SK-N-SH (cell line): ENCODE measurements at regions not wholly inside any gene's neighbourhood (a gene's known extent, or its start where the extent isn't known, plus 50 kb on each side); places are given as distances from the start of the nearest gene placed in this dataset.

Source experiments
- CTCF ChIA-PET: fragments of 300-600, 350-600 bp; formaldehyde crosslinking; extraction: SDS; loops from one replicate; lab custom pipeline; 2021; lab: Yijun Ruan, JAX
- POLR2A ChIA-PET: fragments of 350-600 bp; sonication (Branson Sonifier 250); formaldehyde crosslinking; extraction: SDS; loops from one replicate; lab custom pipeline; 2020; ENCODE audit warnings: antibody characterized with exemption, inconsistent platforms; lab: Yijun Ruan, JAX
- DNase-seq: peaks from one replicate; pipeline ENCODE4 v3.0.0; 2012
- H2AFZ ChIP-seq: fragments of 200-600 bp; sonication (generic); 2 replicates; pipeline ENCODE4 v1.8.1; 2016; ENCODE audit warnings: antibody characterized with exemption, mild to moderate bottlenecking, low read depth
- H3F3A ChIP-seq: fragments of 200-600 bp; sonication (generic); replicated peaks from 2 replicates; pipeline ENCODE3; 2016; ENCODE audit warnings: antibody characterized with exemption, mild to moderate bottlenecking; ENCODE audit not compliant: insufficient read depth
- H3K27ac ChIP-seq, 2 experiments: fragments of 200-500 bp in 1 of 2; fragments of 200-600 bp in 1 of 2; sonication (Bioruptor generic) in 1 of 2; sonication (generic), shearing (Covaris generic) in 1 of 2; 2 replicates each; pipeline versions ENCODE4 v1.5.1 to v1.6.1; 2014 to 2016; ENCODE audit warnings: low read depth in 2 of 2, inconsistent platforms in 1 of 2, low read length in 1 of 2, mild to moderate bottlenecking in 1 of 2, mixed read lengths in 1 of 2
- H3K27me3 ChIP-seq: fragments of 200-600 bp; sonication (generic), shearing (Covaris generic); 2 replicates; pipeline ENCODE4 v1.6.1; 2016; ENCODE audit warnings: mixed run types; ENCODE audit not compliant: insufficient read depth
- H3K36me3 ChIP-seq, 2 experiments: fragments of 200-500 bp in 1 of 2; fragments of 200-600 bp in 1 of 2; sonication (Bioruptor generic) in 1 of 2; sonication (generic) in 1 of 2; replicated peaks in 1 of 2; 2 replicates each; pipeline versions ENCODE3 to v1.5.1; 2014 to 2016; ENCODE audit warnings: low read length in 1 of 2, mild to moderate bottlenecking in 1 of 2; ENCODE audit not compliant: insufficient read depth in 2 of 2, control insufficient read depth in 1 of 2
- H3K4me1 ChIP-seq, 2 experiments: fragments of 200-500 bp in 1 of 2; fragments of 200-600 bp in 1 of 2; sonication (Bioruptor generic) in 1 of 2; sonication (generic), shearing (Covaris generic) in 1 of 2; 2 replicates each; pipeline versions ENCODE4 v1.5.1 to v1.6.1; 2014 to 2016; ENCODE audit warnings: low read depth in 1 of 2, low read length in 1 of 2, mixed run types in 1 of 2; ENCODE audit not compliant: insufficient read depth in 2 of 2, control insufficient read depth in 1 of 2
- H3K4me2 ChIP-seq: fragments of 200-600 bp; sonication (generic), shearing (Covaris generic); 2 replicates; pipeline ENCODE4 v1.6.1; 2017; ENCODE audit warnings: mixed run types
- H3K4me3 ChIP-seq, 2 experiments: fragments of 200-500 bp in 1 of 2; fragments of 200-600 bp in 1 of 2; sonication (Bioruptor generic) in 1 of 2; sonication (generic), shearing (Covaris generic) in 1 of 2; 2 replicates each; pipeline versions ENCODE4 v1.5.1 to v1.8.1; 2014 to 2016; ENCODE audit warnings: low read depth in 2 of 2, inconsistent platforms in 1 of 2, low read length in 1 of 2, mild to moderate bottlenecking in 1 of 2, mixed read lengths in 1 of 2, moderate library complexity in 1 of 2
- H3K79me2 ChIP-seq: fragments of 200-600 bp; sonication (generic); 2 replicates; pipeline ENCODE4 v1.8.1; 2017; ENCODE audit warnings: mild to moderate bottlenecking; ENCODE audit not compliant: insufficient read depth
- H3K9ac ChIP-seq: fragments of 200-600 bp; sonication (generic); 2 replicates; pipeline ENCODE4 v1.6.1; 2017; ENCODE audit warnings: mixed run types
- H3K9me2 ChIP-seq: fragments of 200-600 bp; sonication (generic); 2 replicates; pipeline ENCODE4 v1.6.1; 2017; ENCODE audit warnings: mixed run types
- H3K9me3 ChIP-seq: fragments of 200-600 bp; sonication (generic); 2 replicates; pipeline ENCODE4 v1.6.1; 2017; ENCODE audit warnings: mixed run types, mild to moderate bottlenecking, moderate library complexity
- H4K20me1 ChIP-seq: fragments of 200-600 bp; sonication (generic); 2 replicates; pipeline ENCODE4 v1.6.1; 2017; ENCODE audit warnings: mild to moderate bottlenecking, mixed run types; ENCODE audit not compliant: insufficient read depth
- CTCF ChIP-seq: fragments of 200-600 bp; sonication (generic); IDR thresholded peaks from 2 replicates; pipeline ENCODE4 v1.6.1; 2017; ENCODE audit warnings: antibody characterized with exemption, mild to moderate bottlenecking, moderate library complexity
- ELF1 ChIP-seq: IDR thresholded peaks from 2 replicates; pipeline ENCODE4 v1.4.0; 2012
- EP300 ChIP-seq, 2 experiments: IDR thresholded peaks; 2 replicates each; pipeline versions ENCODE4 v1.4.0 to v1.6.1; 2012; ENCODE audit warnings: borderline replicate concordance in 1 of 2, low read depth in 1 of 2, low read length in 1 of 2
- EZH2phosphoT487 ChIP-seq: fragments of 200-600 bp; sonication (generic); IDR thresholded peaks from 2 replicates; pipeline ENCODE4 v1.6.1; 2017; ENCODE audit warnings: low read depth, mixed run types, mild to moderate bottlenecking, antibody characterized with exemption, moderate library complexity, borderline replicate concordance
- GATA2 ChIP-seq: sonication (generic); formaldehyde crosslinking; IDR thresholded peaks from 2 replicates; pipeline ENCODE4 v1.5.0; 2020; ENCODE audit warnings: mild to moderate bottlenecking, missing genetic modification reagents
- MEF2A ChIP-seq: IDR thresholded peaks from 2 replicates; pipeline ENCODE4 v1.4.0; 2012; ENCODE audit warnings: low read depth, borderline replicate concordance
- MXI1 ChIP-seq: IDR thresholded peaks from 2 replicates; pipeline ENCODE4 v1.6.1; 2012; ENCODE audit warnings: mild to moderate bottlenecking, low read depth, low read length, improper control_type of control experiment
- NFIC ChIP-seq: IDR thresholded peaks from 2 replicates; pipeline ENCODE4 v1.4.0; 2012; ENCODE audit warnings: borderline replicate concordance
- PBX3 ChIP-seq: IDR thresholded peaks from 2 replicates; pipeline ENCODE4; 2012
- RCOR1 ChIP-seq: fragments of 150-350 bp; IDR thresholded peaks from 2 replicates; pipeline ENCODE4 v1.6.1; 2017; ENCODE audit warnings: antibody characterized with exemption, low read length
- REST ChIP-seq: IDR thresholded peaks from 2 replicates; pipeline ENCODE4 v1.6.1; 2012; ENCODE audit warnings: mild to moderate bottlenecking, low read depth, low read length, moderate library complexity
- RXRA ChIP-seq: IDR thresholded peaks from 2 replicates; pipeline ENCODE4 v1.4.0; 2012; ENCODE audit warnings: low read depth, mild to moderate bottlenecking, borderline replicate concordance
- SMC3 ChIP-seq: IDR thresholded peaks from 2 replicates; pipeline ENCODE4 v1.6.1; 2012; ENCODE audit warnings: low read depth, low read length, improper control_type of control experiment
- TAF1 ChIP-seq: IDR thresholded peaks from 2 replicates; pipeline ENCODE4 v1.6.1; 2012; ENCODE audit warnings: low read depth, mild to moderate bottlenecking, low read length, moderate library complexity, borderline replicate concordance
- TEAD4 ChIP-seq: IDR thresholded peaks from 2 replicates; pipeline ENCODE4 v1.4.0; 2012; ENCODE audit warnings: mild to moderate bottlenecking, borderline replicate concordance; ENCODE audit not compliant: insufficient read depth
- USF2 ChIP-seq: fragments of 150-350 bp; IDR thresholded peaks from 2 replicates; pipeline ENCODE4 v1.6.1; 2017; ENCODE audit warnings: antibody characterized with exemption, low read length, low read depth, borderline replicate concordance
- YY1 ChIP-seq: IDR thresholded peaks from 2 replicates; pipeline ENCODE4 v1.4.0; 2012; ENCODE audit warnings: low read depth, mild to moderate bottlenecking
- ZBTB33 ChIP-seq: IDR thresholded peaks from 2 replicates; pipeline ENCODE4 v1.4.0; 2012; ENCODE audit warnings: low read depth, borderline replicate concordance
- WGBS: methylation state at CpG from one replicate; pipeline ENCODE4 v1.1.6; 2017; ENCODE audit warnings: low lambda C conversion rate; 5-methylcytosine and 5-hydroxymethylcytosine counted together
- TF ChIP-seq, protein P1 (sequence below): IDR thresholded peaks from 2 replicates; pipeline ENCODE4 v1.4.0; 2012; ENCODE audit warnings: low read depth

DNA sequence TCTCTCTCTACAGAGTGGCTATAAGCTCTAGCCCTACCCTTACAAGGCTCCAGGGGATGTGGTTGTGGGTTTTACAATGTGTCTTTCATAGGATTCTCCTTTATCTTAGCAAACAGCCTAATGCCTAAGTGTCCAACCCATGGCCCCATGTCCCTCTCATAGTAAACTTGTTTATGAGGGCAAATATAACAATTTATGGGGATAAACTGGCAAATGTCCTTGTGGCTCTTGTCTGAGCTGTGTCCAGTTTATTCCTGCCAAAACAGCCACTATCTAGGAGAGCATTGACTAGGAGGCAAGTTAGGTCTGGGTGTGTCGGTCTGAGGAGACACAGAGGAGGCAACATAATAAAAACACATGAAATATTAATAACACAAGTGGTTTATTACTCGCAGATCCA is 335.1 kb downstream of the IZUMO3 start:
- 5% methylated on average over 2 of the region's 2 CpGs for WGBS
- Histone ChIP-seq H3F3A (no peaks in the 10 kb centered on the region), H3K9me2 (no peaks in the 10 kb centered on the region), H3K36me3 (no peaks in the 10 kb centered on the region), H4K20me1 (no peaks in the 10 kb centered on the region), H3K4me1 (no peaks in the 10 kb centered on the region), H3K4me2 (no peak overlapping the region), H3K9me3 (0 out of 2 replicates have a peak, but pooled peaks cover 3% of the 10 kb centered on the region), H3K4me3 (no peak overlapping the region), H3K9ac (no peak overlapping the region), H3K27ac (no peak overlapping the region), H2AFZ (no peak overlapping the region), H3K27me3 (no peaks in the 10 kb centered on the region), H3K79me2 (no peaks in the 10 kb centered on the region)
- TF ChIP-seq RCOR1 (no peak), YY1 (no peak), SMC3 (no peak), TEAD4 (no peak), GATA2 (CRISPR knock-in tag) (no peak), MEF2A (no peak), USF2 (no peak), NFIC (no peak), MXI1 (no peak), PBX3 (no peak), ELF1 (no peak), CTCF (no peak), TAF1 (no peak), RXRA (no peak)
- TF ChIP-seq, protein P1, sequence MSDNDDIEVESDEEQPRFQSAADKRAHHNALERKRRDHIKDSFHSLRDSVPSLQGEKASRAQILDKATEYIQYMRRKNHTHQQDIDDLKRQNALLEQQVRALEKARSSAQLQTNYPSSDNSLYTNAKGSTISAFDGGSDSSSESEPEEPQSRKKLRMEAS, result no peak
- CTCF ChIA-PET, result no interaction called here
- POLR2A ChIA-PET, result no interaction called here
- DNase-seq, result no peak

GRCh38 chr9:24189986-24190385 is 355.7 kb downstream of the IZUMO3 start:
- TF ChIP-seq RCOR1, result no peak
- TF ChIP-seq TAF1, result no peak
- no peak for TF ChIP-seq RXRA
- no peak for TF ChIP-seq EP300 (IDR thresholded peaks at IDR 0.05; ENCODE audit: borderline replicate concordance in 1 of 2, low read depth in 1 of 2, low read length in 1 of 2)
- no peak for TF ChIP-seq EZH2phosphoT487
- no peak for TF ChIP-seq ZBTB33
- no peak for TF ChIP-seq REST
- ChIA-PET CTCF (no interaction called here), POLR2A (no interaction called here)
- Histone ChIP-seq H2AFZ (no peak overlapping the region), H4K20me1 (no peaks in the 10 kb centered on the region), H3K9me2 (no peaks in the 10 kb centered on the region), H3K9me3 (no peaks in the 10 kb centered on the region), H3K36me3 (no peaks in the 10 kb centered on the region), H3K4me2 (no peak overlapping the region), H3K79me2 (no peaks in the 10 kb centered on the region), H3K4me3 (no peak overlapping the region), H3F3A (no peaks in the 10 kb centered on the region), H3K9ac (no peak overlapping the region), H3K27ac (no peak overlapping the region), H3K4me1 (no peaks in the 10 kb centered on the region), H3K27me3 (no peaks in the 10 kb centered on the region)
- WGBS, result 5% methylated on average over 1 of the region's 1 CpG
- no peak for DNase-seq
